Endothelial cell of umbilical vein (primary cell): ENCODE measurements at regions not wholly inside any gene's neighbourhood (a gene's known extent, or its start where the extent isn't known, plus 50 kb on each side); places are given as distances from the start of the nearest gene placed in this dataset.

Source experiments
- BruUV-seq: library from RNA; stranded (reverse); fragments of 400-500 nt; replicated peaks from 2 replicates; lab custom pipeline; 2021; lab: Mats Ljungman, UMichigan
- CTCF ChIA-PET: fragments of 300-600, 350-600 bp; sonication (Branson Sonifier 250); formaldehyde crosslinking; loops from one replicate; lab custom pipeline; 2021; ENCODE audit warnings: antibody characterized with exemption, inconsistent platforms; lab: Charles Lee
- POLR2A ChIA-PET: fragments of 300-600, 350-600 bp; sonication (Branson Sonifier 250); formaldehyde crosslinking; loops from one replicate; lab custom pipeline; 2021; ENCODE audit warnings: antibody characterized with exemption, inconsistent platforms; lab: Charles Lee
- DNase-seq: peaks from one replicate; pipeline ENCODE4 v3.0.0-alpha.2; 2011; ENCODE audit warnings: low read depth, low spot score
- FAIRE-seq: peaks from 2 replicates; lab custom pipeline; 2011; peaks lifted over from hg19 to GRCh38; lab: Jason Lieb, UNC
- H2AFZ ChIP-seq: 2 replicates; pipeline ENCODE4 v1.6.0; 2012; ENCODE audit warnings: low read depth, low read length, control low read depth, inconsistent platforms
- H3K27ac ChIP-seq: 2 replicates; pipeline ENCODE4 v1.5.1; 2011; ENCODE audit warnings: low read depth, mild to moderate bottlenecking, control low read depth, low read length, moderate library complexity; ENCODE audit not compliant: insufficient read depth
- H3K27me3 ChIP-seq, 2 experiments: 2 replicates each; pipeline versions ENCODE4 v1.6.0 to v1.6.1; 2011; ENCODE audit warnings: low read length in 2 of 2, mixed read lengths in 1 of 2; ENCODE audit not compliant: control insufficient read depth in 2 of 2, insufficient read depth in 2 of 2
- H3K36me3 ChIP-seq, 2 experiments: 2 replicates in 1 of 2; 3 replicates in 1 of 2; pipeline ENCODE4 v1.5.1; 2011; ENCODE audit warnings: low read length in 2 of 2, mild to moderate bottlenecking in 1 of 2, moderate library complexity in 1 of 2; ENCODE audit not compliant: control insufficient read depth in 2 of 2, insufficient read depth in 2 of 2; ENCODE audit errors: extremely low read depth in 1 of 2
- H3K4me1 ChIP-seq: 3 replicates; pipeline ENCODE4 v1.5.1; 2011; ENCODE audit warnings: mild to moderate bottlenecking, low read length; ENCODE audit not compliant: control insufficient read depth, insufficient read depth; ENCODE audit errors: extremely low read depth
- H3K4me2 ChIP-seq: 2 replicates; pipeline ENCODE4 v1.6.1; 2011; ENCODE audit warnings: low read length, control low read depth, mixed read lengths; ENCODE audit not compliant: insufficient read depth
- H3K4me3 ChIP-seq, 3 experiments: fragments of 200-600 bp in 1 of 3; sonication (generic), shearing (Covaris generic) in 1 of 3; replicated peaks in 1 of 3; 2 replicates each; pipeline ENCODE4 v1.5.1; 2011 to 2016; ENCODE audit warnings: control low read depth in 3 of 3, low read length in 3 of 3, mild to moderate bottlenecking in 2 of 3, inconsistent platforms in 1 of 3, low read depth in 1 of 3, moderate library complexity in 1 of 3; ENCODE audit not compliant: insufficient read depth in 1 of 3
- H3K79me2 ChIP-seq: 2 replicates; pipeline ENCODE4 v1.6.0; 2012; ENCODE audit warnings: low read length, inconsistent platforms; ENCODE audit not compliant: control insufficient read depth, insufficient read depth
- H3K9ac ChIP-seq: replicated peaks from 2 replicates; pipeline ENCODE3; 2011; ENCODE audit warnings: low read length, control low read depth; ENCODE audit not compliant: insufficient read depth; ENCODE audit errors: extremely low read depth
- H3K9me1 ChIP-seq: replicated peaks from 3 replicates; pipeline ENCODE4 v1.6.0; 2011; ENCODE audit warnings: mild to moderate bottlenecking, low read length; ENCODE audit not compliant: control insufficient read depth, insufficient read depth; ENCODE audit errors: extremely low read depth
- H3K9me3 ChIP-seq: replicated peaks from 2 replicates; pipeline ENCODE4 v1.5.1; 2012; ENCODE audit warnings: low read length, inconsistent platforms; ENCODE audit not compliant: control insufficient read depth, insufficient read depth
- H4K20me1 ChIP-seq: replicated peaks from 2 replicates; pipeline ENCODE3; 2011; ENCODE audit warnings: mild to moderate bottlenecking, low read length; ENCODE audit not compliant: control insufficient read depth, insufficient read depth; ENCODE audit errors: extremely low read depth
- CTCF ChIP-seq, 2 donors: IDR thresholded peaks; 1 replicate in 1 of 2; 2 replicates in 1 of 2; pipeline ENCODE4 v1.5.1; 2011; ENCODE audit warnings: low read length in 2 of 2, mild to moderate bottlenecking in 2 of 2, moderate library complexity in 2 of 2, control low read depth in 1 of 2, inconsistent platforms in 1 of 2, low read depth in 1 of 2; ENCODE audit not compliant: insufficient read depth in 1 of 2; ENCODE audit errors: extremely low read depth in 1 of 2
- EZH2 ChIP-seq: IDR thresholded peaks from 2 replicates; pipeline ENCODE4 v1.6.1; 2012; ENCODE audit warnings: borderline replicate concordance, low read depth, mild to moderate bottlenecking, moderate library complexity, low read length, inconsistent platforms; ENCODE audit not compliant: severe bottlenecking
- FOS ChIP-seq: IDR thresholded peaks from 2 replicates; pipeline ENCODE4 v1.6.1; 2011; ENCODE audit warnings: mild to moderate bottlenecking, low read length, moderate library complexity, borderline replicate concordance; ENCODE audit not compliant: insufficient read depth
- GATA2 ChIP-seq: IDR thresholded peaks from 2 replicates; pipeline ENCODE4 v1.7.0; 2011; ENCODE audit warnings: low read depth, mild to moderate bottlenecking, moderate library complexity, mixed read lengths, low read length; ENCODE audit not compliant: insufficient read length, insufficient read depth
- JUN ChIP-seq: IDR thresholded peaks from 2 replicates; pipeline ENCODE4 v1.6.1; 2011; ENCODE audit warnings: borderline replicate concordance, low read depth; ENCODE audit not compliant: insufficient read length, insufficient read depth
- MYC ChIP-seq: IDR thresholded peaks from one replicate; pipeline ENCODE4 v1.6.1; 2011; ENCODE audit warnings: mild to moderate bottlenecking, low read depth, low read length
- POLR2A ChIP-seq: IDR thresholded peaks from 2 replicates; pipeline ENCODE4 v1.6.1; 2012; ENCODE audit warnings: low read depth, mild to moderate bottlenecking, control low read depth, low read length
- POLR2AphosphoS5 ChIP-seq: IDR thresholded peaks from 2 replicates; pipeline ENCODE4 v1.6.1; 2012; ENCODE audit warnings: low read depth, mild to moderate bottlenecking, control low read depth, low read length, moderate library complexity; ENCODE audit not compliant: insufficient read depth
- dilution Hi-C: fragments of 300-500 bp; cut with MboI; formaldehyde crosslinking; loops from one replicate; pipeline ENCODE4 v1.15.0; 2019; ENCODE audit warnings: low sequenced_read_pairs; ENCODE audit not compliant: extremely low pct_ligation_motif_present
- intact Hi-C: fragments of 100-400 bp; cut with micrococcal nuclease; formaldehyde crosslinking; loops from one replicate; pipeline ENCODE4 v1.10.0; 2022
- TF ChIP-seq, protein P1 (sequence below): IDR thresholded peaks from 2 replicates; pipeline ENCODE4 v1.6.1; 2011; ENCODE audit not compliant: insufficient read depth, insufficient read length

DNA sequence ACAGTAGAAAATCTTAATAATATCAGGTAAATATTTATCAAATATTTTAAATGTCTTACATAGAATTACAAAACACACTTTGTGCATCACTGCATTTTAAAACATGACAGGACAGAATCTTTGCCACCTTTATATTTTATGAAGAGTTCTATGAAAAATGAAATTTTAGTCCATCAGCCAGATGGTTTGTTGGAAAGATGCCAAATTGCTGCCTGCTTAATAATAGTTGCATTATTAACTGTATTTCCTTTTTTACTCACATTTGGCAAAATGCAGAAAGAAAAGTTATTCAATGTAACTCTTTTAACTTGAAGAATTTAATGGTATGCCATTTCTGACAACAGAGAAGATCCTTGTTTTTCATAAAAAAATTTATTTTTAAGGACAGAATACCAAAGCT lies 1271.6 kb downstream of the NSUN3 start:
- Histone ChIP-seq H3K36me3 (no peaks in the 10 kb centered on the region), H4K20me1 (no peaks in the 10 kb centered on the region), H3K79me2 (no peaks in the 10 kb centered on the region), H3K9me3 (peaks cover 2% of the 10 kb centered on the region), H3K4me1 (no peaks in the 10 kb centered on the region), H3K27ac (no peak overlapping the region), H3K4me2 (no peak overlapping the region), H3K4me3 (no peak overlapping the region), H3K9me1 (no peaks in the 10 kb centered on the region), H2AFZ (no peak overlapping the region), H3K9ac (no peak overlapping the region), H3K27me3 (no peaks in the 10 kb centered on the region)
- intact Hi-C loops (no loop called here), dilution Hi-C loops (no loop called here)
- POLR2A ChIA-PET: no interaction called here
- no TSS peak for BruUV-seq
- CTCF ChIA-PET: no interaction called here
- no peak for DNase-seq
- FAIRE-seq: no peak
- TF ChIP-seq GATA2 (no peak), CTCF (IDR thresholded peaks at IDR 0.05; ENCODE audit: extremely low read depth in 1 of 2, insufficient read depth in 1 of 2, low read depth in 1 of 2, low read length in 2 of 2) (no peak), JUN (no peak), POLR2A (no peak), FOS (no peak), POLR2AphosphoS5 (no peak), EZH2 (no peak), MYC (no peak)
- TF ChIP-seq, protein P1, sequence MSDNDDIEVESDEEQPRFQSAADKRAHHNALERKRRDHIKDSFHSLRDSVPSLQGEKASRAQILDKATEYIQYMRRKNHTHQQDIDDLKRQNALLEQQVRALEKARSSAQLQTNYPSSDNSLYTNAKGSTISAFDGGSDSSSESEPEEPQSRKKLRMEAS: no peak
